ENCODE measurements at regions not wholly inside any gene's neighbourhood (a gene's known extent, or its start where the extent isn't known, plus 50 kb on each side); places are given as distances from the start of the nearest gene placed in this dataset.

DNA sequence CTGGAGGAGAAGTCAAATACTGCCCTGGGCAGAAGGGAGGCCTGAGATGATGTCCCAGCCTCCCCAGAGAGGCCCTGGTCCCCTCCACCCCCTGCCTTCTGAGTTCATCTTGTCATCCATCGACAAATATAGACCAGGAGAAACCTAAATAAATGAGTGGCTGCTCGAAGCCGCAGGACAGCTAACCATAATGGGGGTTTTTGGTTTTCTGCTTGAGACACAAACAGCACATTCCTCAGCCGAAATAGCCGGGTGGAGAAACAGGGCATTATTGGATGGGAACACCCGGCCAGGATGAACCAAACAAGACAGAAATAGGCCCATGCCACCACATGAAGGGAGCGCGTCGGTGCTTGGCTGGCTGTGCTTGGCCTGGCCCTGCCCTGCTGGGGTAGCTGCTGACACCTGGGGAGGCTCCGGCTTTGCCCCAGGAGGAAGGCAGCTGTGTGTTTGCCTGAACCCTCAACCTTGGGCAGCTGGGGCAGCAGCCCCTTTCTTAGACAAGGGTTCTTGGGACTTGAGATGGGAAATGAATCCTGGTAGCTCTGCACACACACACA, 188.1 kb downstream of the IRX5 start:
- DNase-seq, result no peak
- no peak overlapping the region for H3K4me3 ChIP-seq (ENCODE audit: low read length)
- no peaks in the 10 kb centered on the region for H3K27me3 ChIP-seq (ENCODE audit: control insufficient read depth, insufficient read depth, low read length, poor library complexity, severe bottlenecking)
- no peaks in the 10 kb centered on the region for H3K9me3 ChIP-seq (ENCODE audit: control insufficient read depth, low read length)
- Mint-ChIP-seq H3K36me3 (ENCODE audit: low read depth) (no peaks in the 10 kb centered on the region), H3K4me1 (no peaks in the 10 kb centered on the region), H3K27ac (no peak overlapping the region), H3K27me3 (ENCODE audit: insufficient read depth) (peaks cover 9% of the 10 kb centered on the region), H3K9me3 (peaks cover 2% of the 10 kb centered on the region), H3K4me3 (no peak overlapping the region)
- TF ChIP-seq, protein P1, sequence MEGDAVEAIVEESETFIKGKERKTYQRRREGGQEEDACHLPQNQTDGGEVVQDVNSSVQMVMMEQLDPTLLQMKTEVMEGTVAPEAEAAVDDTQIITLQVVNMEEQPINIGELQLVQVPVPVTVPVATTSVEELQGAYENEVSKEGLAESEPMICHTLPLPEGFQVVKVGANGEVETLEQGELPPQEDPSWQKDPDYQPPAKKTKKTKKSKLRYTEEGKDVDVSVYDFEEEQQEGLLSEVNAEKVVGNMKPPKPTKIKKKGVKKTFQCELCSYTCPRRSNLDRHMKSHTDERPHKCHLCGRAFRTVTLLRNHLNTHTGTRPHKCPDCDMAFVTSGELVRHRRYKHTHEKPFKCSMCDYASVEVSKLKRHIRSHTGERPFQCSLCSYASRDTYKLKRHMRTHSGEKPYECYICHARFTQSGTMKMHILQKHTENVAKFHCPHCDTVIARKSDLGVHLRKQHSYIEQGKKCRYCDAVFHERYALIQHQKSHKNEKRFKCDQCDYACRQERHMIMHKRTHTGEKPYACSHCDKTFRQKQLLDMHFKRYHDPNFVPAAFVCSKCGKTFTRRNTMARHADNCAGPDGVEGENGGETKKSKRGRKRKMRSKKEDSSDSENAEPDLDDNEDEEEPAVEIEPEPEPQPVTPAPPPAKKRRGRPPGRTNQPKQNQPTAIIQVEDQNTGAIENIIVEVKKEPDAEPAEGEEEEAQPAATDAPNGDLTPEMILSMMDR (conservative IDR thresholded peaks at IDR 0.05), result peak; percentile 37
- no peaks in the 10 kb centered on the region for H3K36me3 ChIP-seq (ENCODE audit: control insufficient read depth, insufficient read depth, low read length)
- H3K27ac ChIP-seq (ENCODE audit: low read depth, low read length), result no peak overlapping the region
- no peak overlapping the region for H3K9ac ChIP-seq (ENCODE audit: extremely low read depth, low read length, poor library complexity, severe bottlenecking)
- WGBS, 2 experiments (ENCODE audit: insufficient coverage in 1 of 2, insufficient read length in 1 of 2), result 92 to 98% methylated on average over 8 to 10 of the region's 10 CpGs
- no peaks in the 10 kb centered on the region for H3K4me1 ChIP-seq (ENCODE audit: control insufficient read depth, insufficient read depth, low read length)

DNA sequence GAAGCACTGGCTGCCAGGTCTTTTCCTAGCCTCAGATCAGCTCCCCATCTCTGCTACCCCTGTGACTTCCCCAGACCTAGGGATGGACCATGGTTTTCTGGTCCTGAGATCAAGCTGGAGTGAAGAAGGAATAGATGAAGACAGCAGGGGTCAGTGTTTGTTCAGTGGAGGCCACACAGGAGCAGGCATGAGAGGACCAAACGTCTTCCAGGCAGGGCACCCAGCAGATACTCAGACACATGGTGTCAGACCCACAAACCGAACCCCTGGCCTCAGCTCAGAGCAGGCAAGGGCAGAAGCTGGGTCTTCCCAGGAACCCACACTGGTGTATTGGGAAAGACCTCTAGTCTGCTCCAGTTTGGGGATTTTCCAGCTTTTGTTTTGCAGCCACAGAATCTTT, 189.7 kb downstream of the IRX5 start:
- 48 to 83% methylated on average over 1 to 2 of the region's 2 CpGs for WGBS, 2 experiments (ENCODE audit: insufficient coverage in 1 of 2, insufficient read length in 1 of 2)
- H3K9me3 Mint-ChIP-seq, result peaks cover 2% of the 10 kb centered on the region
- peak; percentile 64 for DNase-seq

DNA sequence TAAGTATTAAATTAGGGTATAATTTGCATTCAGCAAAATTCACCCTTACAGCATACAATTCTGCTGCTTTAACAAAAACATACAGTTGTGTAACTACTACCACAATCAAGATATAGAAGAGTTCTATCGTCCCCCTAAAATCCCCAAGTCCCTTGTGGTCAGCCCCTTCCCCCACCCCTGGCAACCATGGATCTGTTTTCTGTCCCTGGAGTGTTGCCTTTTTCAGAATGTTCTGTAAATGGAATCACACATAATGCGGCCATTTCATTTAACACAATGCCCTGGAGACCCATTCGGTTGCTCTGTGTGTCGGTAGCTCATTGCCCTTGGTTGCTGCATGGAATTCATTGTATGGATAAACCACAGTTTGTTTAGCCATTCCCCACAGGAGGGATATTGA, 190.2 kb downstream of the IRX5 start:
- peaks cover 16% of the 10 kb centered on the region for H3K27me3 ChIP-seq (ENCODE audit: control insufficient read depth, insufficient read depth, low read length, poor library complexity, severe bottlenecking)
- Mint-ChIP-seq H3K27me3 (ENCODE audit: insufficient read depth) (peaks cover 28% of the 10 kb centered on the region), H3K4me1 (no peaks in the 10 kb centered on the region), H3K27ac (no peak overlapping the region), H3K9me3 (peaks cover 2% of the 10 kb centered on the region), H3K4me3 (no peak overlapping the region), H3K36me3 (ENCODE audit: low read depth) (no peaks in the 10 kb centered on the region)
- DNase-seq, result no peak
- TF ChIP-seq, protein P1 (conservative IDR thresholded peaks at IDR 0.05), result no peak
- H3K9ac ChIP-seq (ENCODE audit: extremely low read depth, low read length, poor library complexity, severe bottlenecking), result no peak overlapping the region
- H3K27ac ChIP-seq (ENCODE audit: low read depth, low read length), result no peak overlapping the region
- no peaks in the 10 kb centered on the region for H3K9me3 ChIP-seq (ENCODE audit: control insufficient read depth, low read length)
- no peak overlapping the region for H3K4me3 ChIP-seq (ENCODE audit: low read length)
- no peaks in the 10 kb centered on the region for H3K36me3 ChIP-seq (ENCODE audit: control insufficient read depth, insufficient read depth, low read length)
- WGBS, 2 experiments (ENCODE audit: insufficient coverage in 1 of 2, insufficient read length in 1 of 2), result 85 to 93% methylated on average over 4 of the region's 4 CpGs
- no peaks in the 10 kb centered on the region for H3K4me1 ChIP-seq (ENCODE audit: control insufficient read depth, insufficient read depth, low read length)

More for the DNA sequence above, 189.7 kb downstream of the IRX5 start:
- Histone ChIP-seq H3K9me3 (ENCODE audit: control insufficient read depth, low read length) (no peaks in the 10 kb centered on the region), H3K4me3 (ENCODE audit: low read length) (no peak overlapping the region), H3K9ac (ENCODE audit: extremely low read depth, low read length, poor library complexity, severe bottlenecking) (no peak overlapping the region), H3K36me3 (ENCODE audit: control insufficient read depth, insufficient read depth, low read length) (no peaks in the 10 kb centered on the region), H3K27me3 (ENCODE audit: control insufficient read depth, insufficient read depth, low read length, poor library complexity, severe bottlenecking) (peaks cover 11% of the 10 kb centered on the region), H3K27ac (ENCODE audit: low read depth, low read length) (no peak overlapping the region), H3K4me1 (ENCODE audit: control insufficient read depth, insufficient read depth, low read length) (no peaks in the 10 kb centered on the region)
- no peak overlapping the region for H3K27ac Mint-ChIP-seq
- TF ChIP-seq, protein P1 (conservative IDR thresholded peaks at IDR 0.05), result peak; percentile 63
- no peaks in the 10 kb centered on the region for H3K36me3 Mint-ChIP-seq (ENCODE audit: low read depth)
- H3K27me3 Mint-ChIP-seq (ENCODE audit: insufficient read depth), result peaks cover 25% of the 10 kb centered on the region
- H3K4me1 Mint-ChIP-seq, result no peaks in the 10 kb centered on the region
- no peak overlapping the region for H3K4me3 Mint-ChIP-seq
